HG03575 (cell line): ENCODE measurements at regions not wholly inside any gene's neighbourhood (a gene's known extent, or its start where the extent isn't known, plus 50 kb on each side); places are given as distances from the start of the nearest gene placed in this dataset.

ENCODE experiments used
- ATAC-seq: cut with Tn5 transposase; IDR thresholded peaks from one replicate; pipeline ENCODE4 v1.9.1; 2021; ENCODE audit not compliant: unreplicated experiment, insufficient number of reproducible peaks, low FRiP score; ENCODE audit errors: extremely low read depth

GRCh38 chr10:4775808-4776207 is 50.2 kb upstream of the AKR1E2 start:
- no peak for ATAC-seq

GRCh38 chr10:4772202-4772570 is 53.8 kb upstream of the AKR1E2 start:
- no peak for ATAC-seq

GRCh38 chr10:4771554-4772201 is 54.3 kb upstream of the AKR1E2 start:
- no peak for ATAC-seq

- no peak for ATAC-seq
These were observed 55.0 kb upstream of the AKR1E2 start for GRCh38 chr10:4770801-4771553.

- no peak for ATAC-seq
These were observed 57.6 kb upstream of the AKR1E2 start for GRCh38 chr10:4768416-4768815.

GRCh38 chr10:4767033-4767814 is 58.8 kb upstream of the AKR1E2 start:
- no peak for ATAC-seq

- ATAC-seq: no peak
These were observed 59.6 kb upstream of the AKR1E2 start for GRCh38 chr10:4766454-4766853.

- ATAC-seq: no peak
These were observed 60.6 kb upstream of the AKR1E2 start for GRCh38 chr10:4765428-4765827.

- no peak for ATAC-seq
These were observed 62.0 kb upstream of the AKR1E2 start for GRCh38 chr10:4763960-4764428.

GRCh38 chr10:4763513-4763912 is 62.5 kb upstream of the AKR1E2 start:
- no peak for ATAC-seq

GRCh38 chr10:4758256-4758655 is 67.8 kb upstream of the AKR1E2 start:
- no peak for ATAC-seq

GRCh38 chr10:4755286-4755989 is 70.6 kb upstream of the AKR1E2 start:
- no peak for ATAC-seq

- no peak for ATAC-seq
These were observed 71.9 kb upstream of the AKR1E2 start for GRCh38 chr10:4754143-4754542.

- ATAC-seq: no peak
These were observed 74.8 kb upstream of the AKR1E2 start for GRCh38 chr10:4751211-4751610.

GRCh38 chr10:4749271-4749574 is 76.8 kb upstream of the AKR1E2 start:
- no peak for ATAC-seq

- no peak for ATAC-seq
These were observed 77.3 kb upstream of the AKR1E2 start for GRCh38 chr10:4748491-4749270.

- no peak for ATAC-seq
These were observed 83.8 kb upstream of the AKR1E2 start for GRCh38 chr10:4742217-4742616.

- ATAC-seq: no peak
These were observed 85.5 kb upstream of the AKR1E2 start for GRCh38 chr10:4740471-4740870.

GRCh38 chr10:4736608-4737007 is 89.4 kb upstream of the AKR1E2 start:
- ATAC-seq: no peak
